H9 (cell line): ENCODE measurements at regions not wholly inside any gene's neighbourhood (a gene's known extent, or its start where the extent isn't known, plus 50 kb on each side); places are given as distances from the start of the nearest gene placed in this dataset.

ENCODE experiments used
- DNase-seq: peaks from one replicate; pipeline ENCODE4 v3.0.0-alpha.2; 2017
- H2AFZ ChIP-seq: one replicate; pipeline ENCODE4 v1.6.1; 2013; ENCODE audit warnings: mild to moderate bottlenecking, low read length, control low read depth, moderate library complexity
- H2AK5ac ChIP-seq: 2 replicates; pipeline ENCODE4 v1.6.1; 2013; ENCODE audit warnings: low read length, control low read depth, mixed read lengths; ENCODE audit not compliant: insufficient read length
- H2BK120ac ChIP-seq: one replicate; pipeline ENCODE4 v1.6.1; 2013; ENCODE audit warnings: low read depth, mild to moderate bottlenecking, low read length, control low read depth, inconsistent platforms; ENCODE audit not compliant: poor library complexity, severe bottlenecking
- H2BK12ac ChIP-seq: 2 replicates; pipeline ENCODE4 v1.6.1; 2013; ENCODE audit warnings: low read length, control low read depth, mixed read lengths, low read depth; ENCODE audit not compliant: insufficient read length
- H2BK15ac ChIP-seq: 2 replicates; pipeline ENCODE4 v1.6.1; 2013; ENCODE audit warnings: low read depth, low read length, control low read depth
- H2BK20ac ChIP-seq: one replicate; pipeline ENCODE4 v1.6.1; 2013; ENCODE audit warnings: low read depth, mild to moderate bottlenecking, low read length, control low read depth, inconsistent platforms; ENCODE audit not compliant: poor library complexity, severe bottlenecking
- H2BK5ac ChIP-seq: 2 replicates; pipeline ENCODE4 v1.6.1; 2013; ENCODE audit warnings: low read length, control low read depth, mixed read lengths; ENCODE audit not compliant: insufficient read length
- H3K14ac ChIP-seq: 2 replicates; pipeline ENCODE4 v1.6.1; 2013; ENCODE audit warnings: low read length, control low read depth; ENCODE audit not compliant: insufficient read depth
- H3K18ac ChIP-seq: 2 replicates; pipeline ENCODE4 v1.6.1; 2013; ENCODE audit warnings: low read depth, mild to moderate bottlenecking, mixed read lengths, low read length, control low read depth; ENCODE audit not compliant: insufficient read length
- H3K23ac ChIP-seq: 2 replicates; pipeline ENCODE4 v1.6.1; 2013; ENCODE audit warnings: low read length, control low read depth, mixed read lengths, low read depth; ENCODE audit not compliant: insufficient read length
- H3K23me2 ChIP-seq: 2 replicates; pipeline ENCODE4 v1.6.1; 2013; ENCODE audit warnings: low read depth, mild to moderate bottlenecking, mixed read lengths, low read length, control low read depth; ENCODE audit not compliant: insufficient read length, poor library complexity, severe bottlenecking
- H3K27ac ChIP-seq: 2 replicates; pipeline ENCODE4 v1.5.1; 2013; ENCODE audit warnings: low read length, control low read depth, mixed read lengths, low read depth; ENCODE audit not compliant: insufficient read length
- H3K27me3 ChIP-seq: 2 replicates; pipeline ENCODE4 v1.6.1; 2013; ENCODE audit warnings: low read length, control low read depth, inconsistent platforms; ENCODE audit not compliant: insufficient read depth
- H3K4ac ChIP-seq: 2 replicates; pipeline ENCODE4 v1.6.1; 2013; ENCODE audit warnings: low read depth, mild to moderate bottlenecking, control low read depth, inconsistent platforms, low read length, moderate library complexity
- H3K4me1 ChIP-seq: 2 replicates; pipeline ENCODE4 v1.6.1; 2013; ENCODE audit warnings: low read length, control low read depth, inconsistent platforms; ENCODE audit not compliant: insufficient read depth
- H3K4me2 ChIP-seq: 2 replicates; pipeline ENCODE4 v1.6.1; 2013; ENCODE audit warnings: low read length, control low read depth, mixed read lengths; ENCODE audit not compliant: insufficient read length, insufficient read depth
- H3K56ac ChIP-seq: 2 replicates; pipeline ENCODE4 v1.6.1; 2013; ENCODE audit warnings: low read depth, mild to moderate bottlenecking, mixed read lengths, low read length, control low read depth; ENCODE audit not compliant: insufficient read length
- H3K79me1 ChIP-seq: 2 replicates; pipeline ENCODE4 v1.6.1; 2013; ENCODE audit warnings: low read depth, mild to moderate bottlenecking, moderate library complexity, low read length, control low read depth, inconsistent platforms; ENCODE audit not compliant: insufficient read depth, poor library complexity, severe bottlenecking
- H3K79me2 ChIP-seq: 2 replicates; pipeline ENCODE4 v1.6.1; 2013; ENCODE audit warnings: low read length, control low read depth, inconsistent platforms; ENCODE audit not compliant: insufficient read depth
- H3K9ac ChIP-seq: 2 replicates; pipeline ENCODE4 v1.6.1; 2013; ENCODE audit warnings: low read length, control low read depth, mixed read lengths; ENCODE audit not compliant: insufficient read length; ENCODE audit errors: extremely low read depth
- H3K9me3 ChIP-seq: one replicate; pipeline ENCODE4 v1.6.1; 2013; ENCODE audit warnings: low read depth, low read length, inconsistent platforms; ENCODE audit not compliant: control insufficient read depth
- H3T11ph ChIP-seq: one replicate; pipeline ENCODE4 v1.6.1; 2013; ENCODE audit warnings: mild to moderate bottlenecking, low read length, control low read depth, inconsistent platforms
- H4K20me1 ChIP-seq: one replicate; pipeline ENCODE4 v1.6.1; 2013; ENCODE audit not compliant: control insufficient read depth, insufficient read length, insufficient read depth
- H4K5ac ChIP-seq: 2 replicates; pipeline ENCODE4 v1.6.1; 2013; ENCODE audit warnings: low read depth, mild to moderate bottlenecking, mixed read lengths, low read length, control low read depth; ENCODE audit not compliant: insufficient read length
- H4K8ac ChIP-seq: replicated peaks from 2 replicates; pipeline ENCODE4 v1.6.1; 2013; ENCODE audit warnings: low read length, control low read depth, mixed read lengths, low read depth; ENCODE audit not compliant: insufficient read length
- H4K91ac ChIP-seq: 2 replicates; pipeline ENCODE4 v1.6.1; 2013; ENCODE audit warnings: low read depth, mild to moderate bottlenecking, moderate library complexity, mixed read lengths, low read length, control low read depth; ENCODE audit not compliant: insufficient read length
- H3K27ac Mint-ChIP-seq, 3 experiments: 2 replicates in 2 of 3; 3 replicates in 1 of 3; pipeline ENCODE4 v1.8.0; 2020 to 2021; ENCODE audit warnings: mixed read lengths in 3 of 3, mild to moderate bottlenecking in 1 of 3, moderate library complexity in 1 of 3
- H3K27me3 Mint-ChIP-seq: 2 replicates; pipeline ENCODE4 v1.8.0; 2021; ENCODE audit warnings: low read depth, mild to moderate bottlenecking, moderate library complexity, mixed read lengths
- H3K36me3 Mint-ChIP-seq, 3 experiments: 2 replicates in 2 of 3; 3 replicates in 1 of 3; pipeline ENCODE4 v1.8.0; 2020 to 2021; ENCODE audit warnings: low read depth in 3 of 3, mixed read lengths in 3 of 3; ENCODE audit not compliant: insufficient read depth in 1 of 3
- H3K4me1 Mint-ChIP-seq, 2 experiments: 2 replicates each; pipeline ENCODE4 v1.8.0; 2020; ENCODE audit warnings: mixed read lengths in 2 of 2
- H3K4me3 Mint-ChIP-seq, 2 experiments: 2 replicates in 1 of 2; 3 replicates in 1 of 2; pipeline ENCODE4 v1.8.0; 2020 to 2021; ENCODE audit warnings: mild to moderate bottlenecking in 2 of 2, mixed read lengths in 2 of 2, moderate library complexity in 1 of 2
- H3K9me3 Mint-ChIP-seq, 2 experiments: 2 replicates in 1 of 2; 3 replicates in 1 of 2; pipeline ENCODE4 v1.8.0; 2020; ENCODE audit warnings: mild to moderate bottlenecking in 2 of 2, mixed read lengths in 2 of 2, moderate library complexity in 1 of 2
- CTCF ChIP-seq: fragments of 200-600 bp; sonication (generic); conservative IDR thresholded peaks from 3 replicates; pipeline ENCODE4 v1.8.0; 2021; ENCODE audit warnings: antibody characterized with exemption, mild to moderate bottlenecking
- WGBS: extraction: QIAGEN DNeasy Blood & Tissue Kit; methylation state at CpG from one replicate; pipeline ENCODE4 v1.1.7; 2013; ENCODE audit warnings: missing lambda C conversion rate, low lambda C conversion rate, mixed read lengths; ENCODE audit not compliant: insufficient read length; ENCODE audit errors: extremely low coverage; 5-methylcytosine and 5-hydroxymethylcytosine counted together

GRCh38 chr4:177119021-177119471 is 190.6 kb upstream of the NEIL3 start:
- no peaks in the 10 kb centered on the region for H3K79me1 ChIP-seq
- TF ChIP-seq CTCF = no peak
- H3K9ac ChIP-seq = no peak overlapping the region
- H3K36me3 Mint-ChIP-seq = peaks cover 3 to 16% (median 7%) of the 10 kb centered on the region in 3 experiments; a peak in 6 of 7 replicates
- no peak overlapping the region for H3K4me3 Mint-ChIP-seq
- no peaks in the 10 kb centered on the region for H4K20me1 ChIP-seq
- H2BK120ac ChIP-seq = no peak overlapping the region
- peaks cover 11 to 14% of the 10 kb centered on the region in 2 experiments for H3K9me3 Mint-ChIP-seq
- DNase-seq = no peak
- H3K23me2 ChIP-seq = no peaks in the 10 kb centered on the region
- H3K4me1 ChIP-seq = no peaks in the 10 kb centered on the region
- H3K79me2 ChIP-seq = no peaks in the 10 kb centered on the region
- H3K23ac ChIP-seq = no peak overlapping the region
- no peak overlapping the region for H4K8ac ChIP-seq
- H2BK15ac ChIP-seq = no peak overlapping the region
- H2BK20ac ChIP-seq = no peak overlapping the region
- H3K27me3 ChIP-seq = no peaks in the 10 kb centered on the region
- H3K4me1 Mint-ChIP-seq = peaks cover 15 to 24% of the 10 kb centered on the region in 2 experiments
- H4K91ac ChIP-seq = no peak overlapping the region
- no peak overlapping the region for H2BK5ac ChIP-seq
- no peaks in the 10 kb centered on the region for H3K9me3 ChIP-seq
- H3K27ac ChIP-seq = no peak overlapping the region
- H3K56ac ChIP-seq = no peak overlapping the region
- no peak overlapping the region for H3K4me2 ChIP-seq
- H2BK12ac ChIP-seq = no peak overlapping the region
- H3T11ph ChIP-seq = no peak overlapping the region
- no peak overlapping the region for H3K27ac Mint-ChIP-seq
- H2AK5ac ChIP-seq = no peak overlapping the region
- H3K4ac ChIP-seq = no peak overlapping the region
- H3K18ac ChIP-seq = no peak overlapping the region
- no peaks in the 10 kb centered on the region for H3K27me3 Mint-ChIP-seq
- H3K14ac ChIP-seq = no peak overlapping the region
- no peak overlapping the region for H4K5ac ChIP-seq
- no peak overlapping the region for H2AFZ ChIP-seq
- WGBS = 100% methylated on average over 1 of the region's 1 CpG
